ENCODE measurements at regions not wholly inside any gene's neighbourhood (a gene's known extent, or its start where the extent isn't known, plus 50 kb on each side); places are given as distances from the start of the nearest gene placed in this dataset.

GRCh38 chr5:143732402-143732801 lies 79.6 kb upstream of the HMHB1 start:
- DNase-seq (ENCODE audit: low read depth in 4 of 4, low spot score in 2 of 4) = no peak

- no peak for DNase-seq (ENCODE audit: low read depth in 4 of 4, low spot score in 2 of 4)
These were observed 81.7 kb upstream of the HMHB1 start for GRCh38 chr5:143730112-143730801.

- no peak for DNase-seq (ENCODE audit: low read depth in 4 of 4, low spot score in 2 of 4)
These were observed 82.5 kb upstream of the HMHB1 start for GRCh38 chr5:143729334-143729946.

GRCh38 chr5:143723159-143723558 lies 88.8 kb upstream of the HMHB1 start:
- DNase-seq (ENCODE audit: low read depth in 4 of 4, low spot score in 2 of 4) = no peak

- DNase-seq (ENCODE audit: low read depth in 4 of 4, low spot score in 2 of 4) = no peak
These were observed 90.0 kb upstream of the HMHB1 start for GRCh38 chr5:143721925-143722324.

GRCh38 chr5:143720689-143721088 lies 91.3 kb upstream of the HMHB1 start:
- DNase-seq (ENCODE audit: low read depth in 4 of 4, low spot score in 2 of 4) = no peak

- DNase-seq (ENCODE audit: low read depth in 4 of 4, low spot score in 2 of 4) = no peak
These were observed 94.6 kb upstream of the HMHB1 start for GRCh38 chr5:143717400-143717799.

- no peak for DNase-seq (ENCODE audit: low read depth in 4 of 4, low spot score in 2 of 4)
These were observed 95.1 kb upstream of the HMHB1 start for GRCh38 chr5:143716881-143717280.

- no peak for DNase-seq (ENCODE audit: low read depth in 4 of 4, low spot score in 2 of 4)
These were observed 96.3 kb upstream of the HMHB1 start for GRCh38 chr5:143715616-143716015.

- no peak for DNase-seq (ENCODE audit: low read depth in 4 of 4, low spot score in 2 of 4)
These were observed 97.3 kb upstream of the HMHB1 start for GRCh38 chr5:143714629-143715028.

GRCh38 chr5:143713047-143714003 lies 98.6 kb upstream of the HMHB1 start:
- DNase-seq (ENCODE audit: low read depth in 4 of 4, low spot score in 2 of 4) = no peak

- no peak for DNase-seq (ENCODE audit: low read depth in 4 of 4, low spot score in 2 of 4)
These were observed 103.3 kb upstream of the HMHB1 start for GRCh38 chr5:143708672-143709071.

GRCh38 chr5:143707806-143708205 lies 104.2 kb upstream of the HMHB1 start:
- DNase-seq (ENCODE audit: low read depth in 4 of 4, low spot score in 2 of 4) = no peak

- no peak for DNase-seq (ENCODE audit: low read depth in 4 of 4, low spot score in 2 of 4)
These were observed 106.6 kb upstream of the HMHB1 start for GRCh38 chr5:143705381-143705780.

- DNase-seq (ENCODE audit: low read depth in 4 of 4, low spot score in 2 of 4) = no peak
These were observed 108.3 kb upstream of the HMHB1 start for GRCh38 chr5:143703659-143704058.

GRCh38 chr5:143701493-143701892 lies 110.5 kb upstream of the HMHB1 start:
- no peak for DNase-seq (ENCODE audit: low read depth in 4 of 4, low spot score in 2 of 4)

- no peak for DNase-seq (ENCODE audit: low read depth in 4 of 4, low spot score in 2 of 4)
These were observed 111.0 kb upstream of the HMHB1 start for GRCh38 chr5:143700994-143701393.

- DNase-seq (ENCODE audit: low read depth in 4 of 4, low spot score in 2 of 4) = no peak
These were observed 112.8 kb upstream of the HMHB1 start for GRCh38 chr5:143699121-143699520.

- no peak for DNase-seq (ENCODE audit: low read depth in 4 of 4, low spot score in 2 of 4)
These were observed 113.4 kb upstream of the HMHB1 start for GRCh38 chr5:143698574-143698973.

GRCh38 chr5:143696921-143697320 lies 115.0 kb upstream of the HMHB1 start:
- no peak for DNase-seq (ENCODE audit: low read depth in 4 of 4, low spot score in 2 of 4)

GRCh38 chr5:143695941-143696340 lies 116.0 kb upstream of the HMHB1 start:
- DNase-seq (ENCODE audit: low read depth in 4 of 4, low spot score in 2 of 4) = no peak
